ENCODE measurements at regions not wholly inside any gene's neighbourhood (a gene's known extent, or its start where the extent isn't known, plus 50 kb on each side); places are given as distances from the start of the nearest gene placed in this dataset.

DNA sequence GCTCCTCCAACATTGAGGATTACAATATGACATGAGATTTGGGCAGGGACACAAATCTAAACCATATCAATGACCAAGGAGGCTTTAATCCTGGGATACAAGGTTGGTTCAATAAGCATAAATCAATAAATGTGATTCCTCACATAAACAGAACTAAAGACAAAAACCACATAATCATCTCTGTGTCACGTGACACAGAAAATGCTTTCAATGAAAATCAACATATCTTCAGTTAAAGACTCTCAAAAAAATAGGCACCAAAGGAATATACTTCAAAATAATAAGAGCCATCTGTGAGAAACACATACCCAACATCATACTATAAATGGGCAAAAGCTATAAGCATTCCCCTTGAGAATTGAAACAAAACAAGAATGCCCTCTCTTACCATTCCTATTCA, 604.9 kb downstream of the SEMA5A start:
- H3K27me3 Mint-ChIP-seq (ENCODE audit: insufficient read depth, low read depth): peaks cover 11% of the 10 kb centered on the region
- no peak for TF ChIP-seq EZH2 (IDR thresholded peaks at IDR 0.05)
- TF ChIP-seq, protein P1, sequence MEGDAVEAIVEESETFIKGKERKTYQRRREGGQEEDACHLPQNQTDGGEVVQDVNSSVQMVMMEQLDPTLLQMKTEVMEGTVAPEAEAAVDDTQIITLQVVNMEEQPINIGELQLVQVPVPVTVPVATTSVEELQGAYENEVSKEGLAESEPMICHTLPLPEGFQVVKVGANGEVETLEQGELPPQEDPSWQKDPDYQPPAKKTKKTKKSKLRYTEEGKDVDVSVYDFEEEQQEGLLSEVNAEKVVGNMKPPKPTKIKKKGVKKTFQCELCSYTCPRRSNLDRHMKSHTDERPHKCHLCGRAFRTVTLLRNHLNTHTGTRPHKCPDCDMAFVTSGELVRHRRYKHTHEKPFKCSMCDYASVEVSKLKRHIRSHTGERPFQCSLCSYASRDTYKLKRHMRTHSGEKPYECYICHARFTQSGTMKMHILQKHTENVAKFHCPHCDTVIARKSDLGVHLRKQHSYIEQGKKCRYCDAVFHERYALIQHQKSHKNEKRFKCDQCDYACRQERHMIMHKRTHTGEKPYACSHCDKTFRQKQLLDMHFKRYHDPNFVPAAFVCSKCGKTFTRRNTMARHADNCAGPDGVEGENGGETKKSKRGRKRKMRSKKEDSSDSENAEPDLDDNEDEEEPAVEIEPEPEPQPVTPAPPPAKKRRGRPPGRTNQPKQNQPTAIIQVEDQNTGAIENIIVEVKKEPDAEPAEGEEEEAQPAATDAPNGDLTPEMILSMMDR (IDR thresholded peaks at IDR 0.05): no peak

DNA sequence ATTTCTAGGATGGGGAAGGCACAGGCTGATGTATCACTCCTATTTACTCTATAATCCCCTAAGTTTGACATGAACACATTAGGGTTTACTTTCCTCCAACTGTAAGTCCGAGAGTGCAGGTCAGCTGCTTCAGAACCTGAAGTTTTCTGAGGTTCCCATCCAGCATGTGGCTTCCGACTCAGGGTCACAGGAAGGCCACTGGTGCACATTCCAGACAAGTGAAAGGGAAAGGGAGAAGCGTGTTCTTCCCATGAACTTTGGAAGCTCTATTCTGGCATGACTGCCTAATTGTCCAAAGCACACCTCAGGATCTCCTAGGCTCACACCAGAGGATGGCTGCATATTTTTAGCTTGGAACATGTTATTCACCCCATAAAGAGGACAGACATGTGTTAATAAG, 602.6 kb downstream of the SEMA5A start:
- TF ChIP-seq EZH2 (IDR thresholded peaks at IDR 0.05): no peak
- TF ChIP-seq EZH2phosphoT487 (IDR thresholded peaks at IDR 0.05): no peak
- TF ChIP-seq, protein P1 (IDR thresholded peaks at IDR 0.05): no peak
- no peak for DNase-seq (ENCODE audit: low spot score)
- Histone ChIP-seq H3K4me3 (no peak overlapping the region), H3K27ac (no peak overlapping the region), H3K27me3 (no peaks in the 10 kb centered on the region), H3K36me3 (no peaks in the 10 kb centered on the region), H3K4me2 (no peak overlapping the region), H3K4me1 (no peaks in the 10 kb centered on the region), H3K9ac (no peak overlapping the region), H3F3A (ENCODE audit: low read depth) (no peaks in the 10 kb centered on the region), H3K79me2 (ENCODE audit: low read depth) (no peaks in the 10 kb centered on the region), H4K20me1 (ENCODE audit: low read depth) (no peaks in the 10 kb centered on the region), H3K9me3 (ENCODE audit: low read depth) (no peaks in the 10 kb centered on the region), H2AFZ (replicated peaks) (no peak overlapping the region)
- H3K4me3 Mint-ChIP-seq: no peak overlapping the region
- H3K36me3 Mint-ChIP-seq: no peaks in the 10 kb centered on the region
- no peak overlapping the region for H3K27ac Mint-ChIP-seq
- peaks cover 28% of the 10 kb centered on the region for H3K9me3 Mint-ChIP-seq
- H3K4me1 Mint-ChIP-seq: peaks cover 13% of the 10 kb centered on the region
- H3K27me3 Mint-ChIP-seq (ENCODE audit: insufficient read depth, low read depth): peaks cover 6% of the 10 kb centered on the region

More for the DNA sequence above, 604.9 kb downstream of the SEMA5A start:
- H3K27ac Mint-ChIP-seq: no peak overlapping the region
- H3K4me3 Mint-ChIP-seq: no peak overlapping the region
- no peaks in the 10 kb centered on the region for H3K36me3 Mint-ChIP-seq
- H3K4me2 ChIP-seq: no peak overlapping the region
- H3F3A ChIP-seq (ENCODE audit: low read depth): no peaks in the 10 kb centered on the region
- H3K9ac ChIP-seq: no peak overlapping the region
- no peaks in the 10 kb centered on the region for H3K27me3 ChIP-seq
- no peak overlapping the region for H3K27ac ChIP-seq
- H2AFZ ChIP-seq (replicated peaks): no peak overlapping the region
- no peaks in the 10 kb centered on the region for H3K79me2 ChIP-seq (ENCODE audit: low read depth)
- no peak overlapping the region for H3K4me3 ChIP-seq
- H3K9me3 Mint-ChIP-seq: peaks cover 40% of the 10 kb centered on the region
- H4K20me1 ChIP-seq (ENCODE audit: low read depth): no peaks in the 10 kb centered on the region
- no peaks in the 10 kb centered on the region for H3K36me3 ChIP-seq
- peaks cover 12% of the 10 kb centered on the region for H3K4me1 Mint-ChIP-seq
- DNase-seq (ENCODE audit: low spot score): no peak
- H3K9me3 ChIP-seq (ENCODE audit: low read depth): no peaks in the 10 kb centered on the region
- H3K4me1 ChIP-seq: no peaks in the 10 kb centered on the region

DNA sequence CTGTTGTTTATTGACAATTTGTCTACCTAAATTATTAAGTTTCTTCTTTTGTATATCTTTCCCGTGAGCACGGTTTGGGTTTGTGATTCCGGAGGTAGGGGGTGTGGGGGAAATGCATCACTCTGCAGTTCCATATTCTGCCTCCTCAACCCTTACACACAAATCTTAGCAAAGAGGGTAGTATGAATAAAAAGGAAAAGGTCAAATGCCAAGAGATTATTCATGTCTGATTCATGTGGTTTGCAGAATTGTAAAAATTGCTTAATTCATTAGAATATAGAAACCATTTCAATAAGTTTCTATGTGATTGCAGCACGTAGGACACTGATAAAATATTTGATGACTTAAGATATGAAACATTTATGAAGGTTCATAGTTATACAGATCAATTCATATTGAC, 601.9 kb downstream of the SEMA5A start:
- Histone ChIP-seq H3K9ac (no peak overlapping the region), H2AFZ (replicated peaks) (no peak overlapping the region), H3K4me3 (no peak overlapping the region), H3K27ac (no peak overlapping the region), H3K27me3 (no peaks in the 10 kb centered on the region), H3K9me3 (ENCODE audit: low read depth) (no peaks in the 10 kb centered on the region), H3K36me3 (no peaks in the 10 kb centered on the region), H3F3A (ENCODE audit: low read depth) (no peaks in the 10 kb centered on the region), H4K20me1 (ENCODE audit: low read depth) (no peaks in the 10 kb centered on the region), H3K4me1 (no peaks in the 10 kb centered on the region), H3K4me2 (no peak overlapping the region), H3K79me2 (ENCODE audit: low read depth) (no peaks in the 10 kb centered on the region)
- Mint-ChIP-seq H3K4me1 (peaks cover 13% of the 10 kb centered on the region), H3K9me3 (peaks cover 23% of the 10 kb centered on the region), H3K4me3 (no peak overlapping the region), H3K27ac (no peak overlapping the region), H3K36me3 (no peaks in the 10 kb centered on the region), H3K27me3 (ENCODE audit: insufficient read depth, low read depth) (peaks cover 6% of the 10 kb centered on the region)
- TF ChIP-seq EZH2phosphoT487 (IDR thresholded peaks at IDR 0.05) (no peak), EZH2 (IDR thresholded peaks at IDR 0.05) (no peak)
- TF ChIP-seq, protein P1 (IDR thresholded peaks at IDR 0.05): no peak
- no peak for DNase-seq (ENCODE audit: low spot score)
